ENCODE measurements at regions not wholly inside any gene's neighbourhood (a gene's known extent, or its start where the extent isn't known, plus 50 kb on each side); places are given as distances from the start of the nearest gene placed in this dataset.

DNA sequence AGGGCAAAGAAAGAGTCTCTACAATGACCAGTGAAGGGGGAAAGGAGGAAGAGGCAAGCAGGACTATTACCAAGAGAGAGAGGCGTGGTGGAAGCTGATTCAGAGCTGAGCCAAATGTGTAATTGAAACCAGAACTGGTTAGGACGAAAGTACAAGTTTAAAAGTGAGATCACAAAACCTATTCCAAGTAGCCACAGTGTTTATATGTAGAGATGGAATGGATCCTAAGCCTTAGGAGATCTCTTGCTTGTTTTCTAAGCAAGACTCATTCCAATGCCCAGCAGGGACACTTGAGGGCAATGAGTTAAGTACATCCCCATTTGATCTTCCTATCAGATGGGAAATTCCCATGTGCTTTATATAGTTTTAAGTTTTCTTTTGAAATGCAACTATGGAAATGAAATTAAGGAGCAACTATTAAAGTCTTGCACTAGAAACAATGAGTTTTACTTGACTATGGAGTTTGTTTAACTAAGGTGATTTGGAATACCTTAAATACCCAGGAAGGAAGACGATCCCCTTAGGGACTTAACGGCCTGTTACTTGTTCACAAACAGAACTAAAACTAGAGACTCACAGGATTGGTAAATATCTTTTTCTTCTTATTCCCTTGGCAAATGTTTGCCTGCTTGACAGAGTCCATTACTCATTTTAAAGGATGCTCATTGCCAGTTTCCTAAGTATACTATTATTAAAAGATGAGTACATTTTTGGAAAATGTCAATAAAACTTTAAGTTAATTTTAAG is 51.1 kb upstream of the SNX2 start:
- peak; percentile 71 for DNase-seq
- H3K36me3 ChIP-seq: no peaks in the 10 kb centered on the region
- H3K27me3 ChIP-seq: no peaks in the 10 kb centered on the region
- H3K9me3 ChIP-seq: no peaks in the 10 kb centered on the region
- no peak overlapping the region for H3K4me3 ChIP-seq

All from MG63 (cell line).